Activated T-cell treated with anti-CD3 and anti-CD28 coated beads, Interleukin-2, amount 50 U/mL, for 24 hours (primary cell): ENCODE measurements at regions not wholly inside any gene's neighbourhood (a gene's known extent, or its start where the extent isn't known, plus 50 kb on each side); places are given as distances from the start of the nearest gene placed in this dataset.

Experiments used
- DNase-seq: peaks from one replicate; pipeline ENCODE4 v3.0.0-alpha.2; 2020
- H3K27ac Mint-ChIP-seq: 2 replicates; pipeline ENCODE4 v1.8.0; 2020; ENCODE audit warnings: mild to moderate bottlenecking, mixed read lengths
- H3K27me3 Mint-ChIP-seq: 2 replicates; pipeline ENCODE4 v1.8.0; 2020; ENCODE audit warnings: mixed read lengths
- H3K36me3 Mint-ChIP-seq: 2 replicates; pipeline ENCODE4 v1.8.0; 2020; ENCODE audit warnings: low read depth, mixed read lengths
- H3K4me1 Mint-ChIP-seq: 2 replicates; pipeline ENCODE4 v1.8.0; 2020; ENCODE audit warnings: low read depth, mixed read lengths
- H3K4me3 Mint-ChIP-seq: 2 replicates; pipeline ENCODE4 v1.8.0; 2020; ENCODE audit warnings: mild to moderate bottlenecking, moderate library complexity, mixed read lengths
- H3K9me3 Mint-ChIP-seq: 2 replicates; pipeline ENCODE4 v1.8.0; 2020; ENCODE audit warnings: mixed read lengths

GRCh38 chr18:45496741-45497140 is 118.5 kb upstream of the SLC14A2 start:
- Mint-ChIP-seq H3K4me1 (no peaks in the 10 kb centered on the region), H3K27ac (no peak overlapping the region), H3K4me3 (no peak overlapping the region), H3K9me3 (no peaks in the 10 kb centered on the region), H3K36me3 (no peaks in the 10 kb centered on the region), H3K27me3 (no peaks in the 10 kb centered on the region)
- no peak for DNase-seq

GRCh38 chr18:45497595-45498286 is 117.5 kb upstream of the SLC14A2 start:
- Mint-ChIP-seq H3K27ac (no peak overlapping the region), H3K9me3 (no peaks in the 10 kb centered on the region), H3K27me3 (no peaks in the 10 kb centered on the region), H3K36me3 (no peaks in the 10 kb centered on the region), H3K4me1 (no peaks in the 10 kb centered on the region), H3K4me3 (no peak overlapping the region)
- no peak for DNase-seq

GRCh38 chr18:45498287-45498658 is 117.0 kb upstream of the SLC14A2 start:
- H3K27ac Mint-ChIP-seq: no peak overlapping the region
- H3K36me3 Mint-ChIP-seq: no peaks in the 10 kb centered on the region
- no peaks in the 10 kb centered on the region for H3K27me3 Mint-ChIP-seq
- DNase-seq: no peak
- no peaks in the 10 kb centered on the region for H3K4me1 Mint-ChIP-seq
- H3K4me3 Mint-ChIP-seq: no peak overlapping the region
- no peaks in the 10 kb centered on the region for H3K9me3 Mint-ChIP-seq

GRCh38 chr18:45503990-45504389 is 111.3 kb upstream of the SLC14A2 start:
- DNase-seq: no peak
- Mint-ChIP-seq H3K27me3 (peaks cover 5% of the 10 kb centered on the region), H3K4me3 (no peak overlapping the region), H3K27ac (no peak overlapping the region), H3K36me3 (no peaks in the 10 kb centered on the region), H3K4me1 (no peaks in the 10 kb centered on the region), H3K9me3 (no peaks in the 10 kb centered on the region)

- Mint-ChIP-seq H3K4me1 (no peaks in the 10 kb centered on the region), H3K27me3 (peaks cover 5% of the 10 kb centered on the region), H3K36me3 (no peaks in the 10 kb centered on the region), H3K9me3 (no peaks in the 10 kb centered on the region), H3K27ac (no peak overlapping the region), H3K4me3 (no peak overlapping the region)
- no peak for DNase-seq
Observed at GRCh38 chr18:45505497-45506206, 109.6 kb upstream of the SLC14A2 start.

GRCh38 chr18:45506951-45507350 is 108.3 kb upstream of the SLC14A2 start:
- H3K4me3 Mint-ChIP-seq: no peak overlapping the region
- H3K27me3 Mint-ChIP-seq: peaks cover 5% of the 10 kb centered on the region
- no peaks in the 10 kb centered on the region for H3K4me1 Mint-ChIP-seq
- no peak for DNase-seq
- no peak overlapping the region for H3K27ac Mint-ChIP-seq
- no peaks in the 10 kb centered on the region for H3K9me3 Mint-ChIP-seq
- H3K36me3 Mint-ChIP-seq: no peaks in the 10 kb centered on the region

GRCh38 chr18:45509535-45509934 is 105.7 kb upstream of the SLC14A2 start:
- no peaks in the 10 kb centered on the region for H3K4me1 Mint-ChIP-seq
- no peak overlapping the region for H3K27ac Mint-ChIP-seq
- peaks cover 5% of the 10 kb centered on the region for H3K27me3 Mint-ChIP-seq
- H3K9me3 Mint-ChIP-seq: no peaks in the 10 kb centered on the region
- no peak overlapping the region for H3K4me3 Mint-ChIP-seq
- no peaks in the 10 kb centered on the region for H3K36me3 Mint-ChIP-seq
- DNase-seq: no peak

- H3K4me1 Mint-ChIP-seq: no peaks in the 10 kb centered on the region
- no peak overlapping the region for H3K27ac Mint-ChIP-seq
- H3K4me3 Mint-ChIP-seq: no peak overlapping the region
- DNase-seq: no peak
- no peaks in the 10 kb centered on the region for H3K27me3 Mint-ChIP-seq
- H3K9me3 Mint-ChIP-seq: no peaks in the 10 kb centered on the region
- H3K36me3 Mint-ChIP-seq: no peaks in the 10 kb centered on the region
Observed at GRCh38 chr18:45510656-45511055, 104.6 kb upstream of the SLC14A2 start.

GRCh38 chr18:45512363-45512953 is 102.8 kb upstream of the SLC14A2 start:
- DNase-seq: no peak
- Mint-ChIP-seq H3K27ac (no peak overlapping the region), H3K27me3 (no peaks in the 10 kb centered on the region), H3K4me1 (no peaks in the 10 kb centered on the region), H3K9me3 (no peaks in the 10 kb centered on the region), H3K4me3 (no peak overlapping the region), H3K36me3 (no peaks in the 10 kb centered on the region)

- H3K9me3 Mint-ChIP-seq: no peaks in the 10 kb centered on the region
Observed at GRCh38 chr18:45517181-45517741, 98.0 kb upstream of the SLC14A2 start.

GRCh38 chr18:45518311-45519155 is 96.7 kb upstream of the SLC14A2 start:
- H3K36me3 Mint-ChIP-seq: no peaks in the 10 kb centered on the region
- H3K4me3 Mint-ChIP-seq: no peak overlapping the region
- H3K9me3 Mint-ChIP-seq: no peaks in the 10 kb centered on the region
- no peaks in the 10 kb centered on the region for H3K4me1 Mint-ChIP-seq
- H3K27me3 Mint-ChIP-seq: peaks cover 7% of the 10 kb centered on the region
- no peak for DNase-seq
- H3K27ac Mint-ChIP-seq: no peak overlapping the region

More at GRCh38 chr18:45517181-45517741, 98.0 kb upstream of the SLC14A2 start:
- Mint-ChIP-seq H3K4me3 (no peak overlapping the region), H3K36me3 (no peaks in the 10 kb centered on the region), H3K4me1 (no peaks in the 10 kb centered on the region), H3K27ac (no peak overlapping the region), H3K27me3 (peaks cover under 1% of the 10 kb centered on the region)
- no peak for DNase-seq

- no peaks in the 10 kb centered on the region for H3K36me3 Mint-ChIP-seq
- H3K9me3 Mint-ChIP-seq: no peaks in the 10 kb centered on the region
- H3K27me3 Mint-ChIP-seq: peaks cover 12% of the 10 kb centered on the region
- H3K4me3 Mint-ChIP-seq: no peak overlapping the region
- no peaks in the 10 kb centered on the region for H3K4me1 Mint-ChIP-seq
- DNase-seq: no peak
- H3K27ac Mint-ChIP-seq: no peak overlapping the region
Observed at GRCh38 chr18:45519411-45520280, 95.6 kb upstream of the SLC14A2 start.

GRCh38 chr18:45521136-45521535 is 94.1 kb upstream of the SLC14A2 start:
- peaks cover 12% of the 10 kb centered on the region for H3K27me3 Mint-ChIP-seq
- no peaks in the 10 kb centered on the region for H3K9me3 Mint-ChIP-seq
- H3K27ac Mint-ChIP-seq: no peak overlapping the region
- no peaks in the 10 kb centered on the region for H3K36me3 Mint-ChIP-seq
- no peak overlapping the region for H3K4me3 Mint-ChIP-seq
- H3K4me1 Mint-ChIP-seq: no peaks in the 10 kb centered on the region
- DNase-seq: no peak
